Subcutaneous abdominal adipose tissue (tissue), 5 donors: ENCODE measurements at regions not wholly inside any gene's neighbourhood (a gene's known extent, or its start where the extent isn't known, plus 50 kb on each side); places are given as distances from the start of the nearest gene placed in this dataset.
"Not testable (repeated sequence)": the region's sequence is repeated elsewhere in the genome, so short reads cannot be mapped to it uniquely, and the experiment has no call there.

ENCODE experiments used
- H3K27ac ChIP-seq: one replicate; pipeline ENCODE4 v1.7.0; 2013; ENCODE audit warnings: low read depth, mild to moderate bottlenecking, inconsistent platforms, low read length, moderate library complexity
- H3K27me3 ChIP-seq, 5 donors: one replicate each; pipeline ENCODE4 v1.7.0; 2013; ENCODE audit warnings: low read length in 5 of 5, inconsistent platforms in 1 of 5; ENCODE audit not compliant: control insufficient read depth in 5 of 5, insufficient read depth in 4 of 5
- H3K36me3 ChIP-seq, 5 donors: one replicate each; pipeline ENCODE4 v1.7.0; 2013; ENCODE audit warnings: low read length in 5 of 5; ENCODE audit not compliant: control insufficient read depth in 5 of 5, insufficient read depth in 5 of 5
- H3K4me1 ChIP-seq, 5 donors: one replicate each; pipeline ENCODE4 v1.7.0; 2013; ENCODE audit warnings: low read length in 5 of 5, mild to moderate bottlenecking in 3 of 5, moderate library complexity in 1 of 5; ENCODE audit not compliant: control insufficient read depth in 5 of 5, insufficient read depth in 5 of 5
- H3K4me3 ChIP-seq, 5 donors: one replicate each; pipeline ENCODE4 v1.7.0; 2013; ENCODE audit warnings: low read length in 5 of 5, low read depth in 1 of 5
- H3K9ac ChIP-seq, 5 donors: one replicate each; pipeline ENCODE4 v1.7.0; 2013; ENCODE audit warnings: low read length in 5 of 5, mild to moderate bottlenecking in 4 of 5, moderate library complexity in 3 of 5
- H3K9me3 ChIP-seq, 5 donors: one replicate each; pipeline ENCODE4 v1.7.0; 2013; ENCODE audit warnings: low read length in 5 of 5; ENCODE audit not compliant: control insufficient read depth in 5 of 5
- donor health status: healthy.
- donor health status: healthy.
- donor health status: healthy.
- donor health status: healthy.
- donor health status: healthy.

- not testable (repeated sequence) for H3K4me3 ChIP-seq, H3K9me3 ChIP-seq, H3K36me3 ChIP-seq, H3K9ac ChIP-seq, H3K27me3 ChIP-seq, H3K4me1 ChIP-seq, H3K27ac ChIP-seq
These were observed 91.1 kb downstream of the LYZL1 start for GRCh38 chr10:29379777-29380598.

GRCh38 chr10:29380599-29381511 lies 92.0 kb downstream of the LYZL1 start:
- not testable (repeated sequence) for H3K36me3 ChIP-seq, H3K27ac ChIP-seq, H3K27me3 ChIP-seq, H3K9me3 ChIP-seq, H3K4me1 ChIP-seq, H3K9ac ChIP-seq, H3K4me3 ChIP-seq

GRCh38 chr10:29386342-29386999 lies 97.6 kb downstream of the LYZL1 start:
- Histone ChIP-seq H3K9ac (no peak overlapping the region), H3K4me1 (no peaks in the 10 kb centered on the region), H3K27me3 (peaks cover 0 to 3% (median 0%) of the 10 kb centered on the region in 5 donors), H3K4me3 (no peak overlapping the region), H3K9me3 (no peaks in the 10 kb centered on the region), H3K27ac (no peak overlapping the region), H3K36me3 (no peaks in the 10 kb centered on the region)

GRCh38 chr10:29387269-29387668 lies 98.4 kb downstream of the LYZL1 start:
- Histone ChIP-seq H3K36me3 (no peaks in the 10 kb centered on the region), H3K9ac (no peak overlapping the region), H3K4me3 (no peak overlapping the region), H3K9me3 (no peaks in the 10 kb centered on the region), H3K27ac (no peak overlapping the region), H3K27me3 (peaks cover 0 to 3% (median 0%) of the 10 kb centered on the region in 5 donors), H3K4me1 (no peaks in the 10 kb centered on the region)

GRCh38 chr10:29388112-29388511 lies 99.2 kb downstream of the LYZL1 start:
- not testable (repeated sequence) for H3K9ac ChIP-seq, H3K9me3 ChIP-seq, H3K36me3 ChIP-seq, H3K4me1 ChIP-seq, H3K27ac ChIP-seq, H3K27me3 ChIP-seq, H3K4me3 ChIP-seq

GRCh38 chr10:29389493-29389892 lies 100.6 kb downstream of the LYZL1 start:
- no peak overlapping the region for H3K9ac ChIP-seq
- H3K27ac ChIP-seq = no peak overlapping the region
- H3K36me3 ChIP-seq = no peaks in the 10 kb centered on the region
- H3K4me1 ChIP-seq = no peaks in the 10 kb centered on the region
- no peaks in the 10 kb centered on the region for H3K9me3 ChIP-seq
- no peak overlapping the region for H3K4me3 ChIP-seq
- H3K27me3 ChIP-seq = peaks cover 0 to 8% (median 0%) of the 10 kb centered on the region in 5 donors

- Histone ChIP-seq H3K9me3 (no peaks in the 10 kb centered on the region), H3K27me3 (peaks cover 0 to 11% (median 0%) of the 10 kb centered on the region in 5 donors), H3K9ac (no peak overlapping the region), H3K4me3 (no peak overlapping the region), H3K36me3 (no peaks in the 10 kb centered on the region), H3K27ac (no peak overlapping the region), H3K4me1 (no peaks in the 10 kb centered on the region)
These were observed 101.1 kb downstream of the LYZL1 start for GRCh38 chr10:29389935-29390334.

GRCh38 chr10:29392376-29393021 lies 103.6 kb downstream of the LYZL1 start:
- Histone ChIP-seq H3K27me3 (peaks cover 0 to 8% (median 0%) of the 10 kb centered on the region in 5 donors), H3K27ac (no peak overlapping the region), H3K4me1 (no peaks in the 10 kb centered on the region), H3K4me3 (no peak overlapping the region), H3K36me3 (no peaks in the 10 kb centered on the region), H3K9ac (no peak overlapping the region), H3K9me3 (no peaks in the 10 kb centered on the region)

GRCh38 chr10:29394321-29394932 lies 105.6 kb downstream of the LYZL1 start:
- no peaks in the 10 kb centered on the region for H3K9me3 ChIP-seq
- no peaks in the 10 kb centered on the region for H3K36me3 ChIP-seq
- no peaks in the 10 kb centered on the region for H3K4me1 ChIP-seq
- H3K4me3 ChIP-seq = no peak overlapping the region
- H3K27me3 ChIP-seq = peaks cover 0 to 8% (median 0%) of the 10 kb centered on the region in 5 donors
- H3K27ac ChIP-seq = no peak overlapping the region
- H3K9ac ChIP-seq = no peak overlapping the region
